ENCODE measurements at regions not wholly inside any gene's neighbourhood (a gene's known extent, or its start where the extent isn't known, plus 50 kb on each side); places are given as distances from the start of the nearest gene placed in this dataset.

DNA sequence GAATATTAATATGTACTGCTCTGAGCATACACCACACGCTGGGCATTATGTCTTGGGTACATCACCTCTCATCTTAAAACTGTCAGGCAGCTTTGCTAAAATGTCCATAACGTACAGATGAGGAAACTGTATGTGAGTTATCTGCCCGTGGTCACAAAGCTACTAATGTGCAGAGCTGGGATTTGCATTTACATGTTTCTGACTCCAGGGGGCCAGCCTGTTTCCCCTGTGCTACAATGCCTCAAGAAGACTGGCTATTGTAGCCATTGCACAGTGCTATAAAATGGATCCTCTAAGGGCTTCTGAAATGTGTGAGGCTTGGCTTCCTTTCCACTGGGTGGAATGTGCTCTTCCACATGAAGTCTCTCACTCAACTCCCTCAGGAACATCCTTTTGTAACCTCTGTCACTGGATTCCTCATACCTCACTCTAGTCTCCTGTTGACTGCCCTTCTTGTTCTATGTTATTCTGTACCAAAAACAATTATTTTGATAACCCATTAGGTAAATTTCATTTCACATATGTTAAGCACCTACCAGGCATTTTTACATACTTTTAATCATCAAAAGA is 95.6 kb upstream of the HTR2A start:
- DNase-seq = no peak
- Mint-ChIP-seq H3K27ac (no peak overlapping the region), H3K4me3 (no peak overlapping the region), H3K36me3 (ENCODE audit: low read depth) (no peaks in the 10 kb centered on the region), H3K27me3 (peaks cover 29% of the 10 kb centered on the region), H3K4me1 (no peaks in the 10 kb centered on the region)
- no peak for ATAC-seq
- no peaks in the 10 kb centered on the region for H3K9me3 ChIP-seq (ENCODE audit: control insufficient read depth, low read length, poor library complexity, severe bottlenecking)

DNA sequence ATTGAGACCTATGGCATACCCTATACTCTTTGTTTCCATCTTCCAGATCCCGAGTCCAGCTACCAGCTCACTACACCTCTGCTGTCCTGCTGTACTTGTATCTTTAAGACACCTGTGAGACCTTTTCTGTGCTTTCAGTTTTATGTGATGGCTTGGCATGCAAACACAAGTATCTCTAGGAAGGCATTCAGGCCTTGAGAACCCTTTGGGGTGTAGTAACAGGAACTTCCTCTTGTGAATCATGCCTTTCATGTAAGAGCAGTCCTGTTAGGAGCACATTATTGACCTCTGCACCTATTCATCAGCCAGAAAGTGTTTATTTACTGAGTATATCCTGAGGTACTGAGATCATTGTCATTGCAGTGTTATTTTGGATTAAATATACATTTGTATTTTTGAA is 87.0 kb upstream of the HTR2A start:
- Mint-ChIP-seq H3K4me3 (no peak overlapping the region), H3K36me3 (ENCODE audit: low read depth) (no peaks in the 10 kb centered on the region), H3K27ac (no peak overlapping the region), H3K4me1 (peaks cover 5% of the 10 kb centered on the region), H3K27me3 (peaks cover 13% of the 10 kb centered on the region)
- ATAC-seq = no peak
- no peaks in the 10 kb centered on the region for H3K9me3 ChIP-seq (ENCODE audit: control insufficient read depth, low read length, poor library complexity, severe bottlenecking)
- no peak for DNase-seq

DNA sequence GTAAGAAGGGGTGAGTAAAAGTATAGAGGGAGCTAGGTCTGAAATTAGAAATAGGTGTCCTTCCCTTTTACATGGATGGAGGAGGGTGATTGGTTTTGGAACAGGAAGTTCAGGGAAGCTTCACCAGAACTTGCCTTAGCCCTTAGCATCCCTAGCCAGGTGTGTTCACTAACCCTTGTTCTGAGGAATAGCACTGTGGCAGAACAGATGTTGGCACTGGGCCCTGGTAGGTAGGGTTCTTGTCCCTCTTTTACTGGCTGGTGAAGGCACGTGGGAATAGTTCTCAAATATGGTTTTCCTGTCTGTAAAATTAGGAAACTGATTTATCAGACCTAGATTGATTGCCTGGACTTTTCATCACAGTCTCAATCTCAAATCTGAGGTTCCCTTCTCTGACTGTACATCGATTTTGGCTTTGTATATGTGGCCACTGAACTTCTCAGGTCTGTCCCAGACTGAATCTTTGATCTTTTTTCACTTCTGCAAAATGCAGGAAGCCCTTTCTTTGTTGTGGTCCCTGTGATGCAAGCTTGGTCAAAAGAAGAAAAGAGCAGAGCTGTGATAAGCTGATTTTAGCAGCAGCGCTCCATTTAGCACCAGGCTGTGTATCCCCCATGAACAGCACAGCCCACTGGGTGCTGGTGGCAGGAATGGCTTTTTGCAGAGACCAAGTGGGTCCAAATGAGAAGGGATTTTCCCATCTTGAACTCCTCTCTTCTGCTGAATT is 86.2 kb upstream of the HTR2A start:
- ATAC-seq (peak; percentile 79), DNase-seq (no peak)
- no peak overlapping the region for H3K27ac Mint-ChIP-seq
- no peaks in the 10 kb centered on the region for H3K36me3 Mint-ChIP-seq (ENCODE audit: low read depth)
- H3K4me1 Mint-ChIP-seq = peaks cover 5% of the 10 kb centered on the region
- no peaks in the 10 kb centered on the region for H3K9me3 ChIP-seq (ENCODE audit: control insufficient read depth, low read length, poor library complexity, severe bottlenecking)
- H3K27me3 Mint-ChIP-seq = peaks cover 6% of the 10 kb centered on the region
- H3K4me3 Mint-ChIP-seq = no peak overlapping the region

DNA sequence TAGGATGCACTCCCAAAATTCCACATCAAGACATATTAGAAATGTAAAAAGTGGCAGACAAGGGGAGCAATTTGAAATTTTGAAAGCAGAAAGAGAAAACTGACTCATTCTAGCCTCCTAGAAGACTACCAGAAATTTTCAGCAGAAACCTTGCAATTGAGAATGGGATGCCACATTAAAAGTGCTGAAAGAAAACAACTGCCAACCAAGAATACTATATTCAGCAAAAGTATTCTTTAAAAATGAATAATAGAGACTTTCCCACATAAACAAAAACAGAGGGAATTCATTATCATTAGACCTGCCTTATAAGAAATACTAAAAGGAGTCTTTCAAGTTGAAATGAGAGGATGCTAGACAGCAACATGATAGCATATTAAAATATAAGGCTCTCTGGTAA is 78.3 kb upstream of the HTR2A start:
- Mint-ChIP-seq H3K27ac (no peak overlapping the region), H3K36me3 (ENCODE audit: low read depth) (no peaks in the 10 kb centered on the region), H3K4me1 (no peaks in the 10 kb centered on the region), H3K4me3 (no peak overlapping the region), H3K27me3 (no peaks in the 10 kb centered on the region)
- no peaks in the 10 kb centered on the region for H3K9me3 ChIP-seq (ENCODE audit: control insufficient read depth, low read length, poor library complexity, severe bottlenecking)
- ATAC-seq = no peak
- no peak for DNase-seq

DNA sequence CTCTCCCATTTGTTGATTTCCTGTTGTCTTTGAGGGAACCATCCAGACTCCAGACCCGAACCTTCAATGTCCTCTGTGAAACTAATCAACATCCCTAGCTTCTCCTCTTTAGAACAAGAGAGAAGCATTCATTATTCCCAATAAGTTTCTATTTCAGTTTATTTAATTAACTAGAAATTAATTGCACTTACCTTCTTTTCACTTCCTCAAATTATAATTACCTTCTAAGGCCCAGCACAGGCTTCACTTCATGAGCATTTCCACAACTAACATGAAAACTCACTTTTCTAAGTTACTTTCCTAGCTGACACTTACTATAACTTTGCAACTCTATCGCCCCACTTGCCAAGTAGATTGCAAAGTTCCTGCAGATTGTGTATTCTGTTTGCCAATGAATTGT is 71.6 kb upstream of the HTR2A start:
- H3K9me3 ChIP-seq (ENCODE audit: control insufficient read depth, low read length, poor library complexity, severe bottlenecking) = no peaks in the 10 kb centered on the region
- H3K27ac Mint-ChIP-seq = no peak overlapping the region
- H3K4me1 Mint-ChIP-seq = no peaks in the 10 kb centered on the region
- no peak for ATAC-seq
- peaks cover 16% of the 10 kb centered on the region for H3K27me3 Mint-ChIP-seq
- H3K36me3 Mint-ChIP-seq (ENCODE audit: low read depth) = no peaks in the 10 kb centered on the region
- no peak for DNase-seq
- no peak overlapping the region for H3K4me3 Mint-ChIP-seq

DNA sequence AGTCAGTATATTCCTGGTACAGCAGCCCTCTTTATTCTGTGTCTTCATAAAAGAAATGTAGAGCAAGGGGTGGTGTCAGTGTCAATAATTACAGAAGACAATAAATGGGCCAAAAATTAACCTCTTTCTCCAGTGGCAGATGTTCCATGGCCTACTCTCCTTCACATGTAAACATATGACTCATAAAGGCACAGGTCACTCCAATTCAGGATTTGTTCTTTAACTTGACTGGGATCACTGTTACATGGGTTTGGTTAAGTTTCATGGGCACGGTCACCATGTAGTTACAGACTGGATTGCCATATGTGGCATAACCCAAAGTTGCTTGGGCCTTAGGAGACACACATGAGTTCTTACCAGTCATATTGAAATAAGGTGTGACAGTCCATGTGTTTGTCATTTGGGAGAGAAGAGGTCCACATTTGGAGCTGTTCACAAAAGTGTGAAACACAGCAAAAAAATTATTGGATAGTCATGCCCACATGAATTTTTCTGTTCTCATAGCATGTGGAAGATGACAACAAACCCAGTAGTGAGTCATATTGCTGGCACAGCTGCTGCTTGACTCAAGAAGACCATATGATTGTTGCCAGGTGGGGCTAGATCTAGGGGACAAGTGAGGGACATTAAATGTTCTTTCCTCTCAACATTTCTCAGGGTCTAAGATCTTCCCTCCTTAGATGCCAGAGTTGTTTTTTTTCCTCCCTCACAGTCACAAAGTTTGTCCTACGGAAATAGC is 68.1 kb upstream of the HTR2A start:
- H3K9me3 ChIP-seq (ENCODE audit: control insufficient read depth, low read length, poor library complexity, severe bottlenecking) = no peaks in the 10 kb centered on the region
- Mint-ChIP-seq H3K36me3 (ENCODE audit: low read depth) (no peaks in the 10 kb centered on the region), H3K27me3 (peaks cover 15% of the 10 kb centered on the region), H3K27ac (no peak overlapping the region), H3K4me1 (no peaks in the 10 kb centered on the region), H3K4me3 (no peak overlapping the region)
- ATAC-seq = no peak
- DNase-seq = no peak

DNA sequence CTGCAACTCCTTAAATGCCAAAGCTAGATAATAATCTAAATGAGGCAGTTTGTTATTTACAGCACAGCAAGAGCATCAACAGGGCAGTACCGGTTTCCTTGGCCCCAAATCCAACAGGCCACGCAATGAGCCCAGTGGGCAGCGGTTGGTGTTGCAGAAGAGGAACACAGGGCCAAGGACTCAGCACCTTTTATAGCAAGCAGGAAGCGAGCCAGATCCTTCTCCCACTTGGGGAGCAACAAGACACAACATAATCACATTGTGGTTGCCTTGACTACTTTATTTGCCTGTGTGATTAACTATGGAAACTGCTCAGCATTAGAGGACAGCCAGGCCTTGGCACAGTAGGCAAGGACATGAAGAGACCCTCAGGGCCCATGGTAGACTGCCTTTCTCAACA is 67.1 kb upstream of the HTR2A start:
- H3K36me3 Mint-ChIP-seq (ENCODE audit: low read depth) = no peaks in the 10 kb centered on the region
- no peak for DNase-seq
- H3K27ac Mint-ChIP-seq = no peak overlapping the region
- H3K4me1 Mint-ChIP-seq = no peaks in the 10 kb centered on the region
- no peaks in the 10 kb centered on the region for H3K9me3 ChIP-seq (ENCODE audit: control insufficient read depth, low read length, poor library complexity, severe bottlenecking)
- no peak overlapping the region for H3K4me3 Mint-ChIP-seq
- no peak for ATAC-seq
- H3K27me3 Mint-ChIP-seq = peaks cover 7% of the 10 kb centered on the region

DNA sequence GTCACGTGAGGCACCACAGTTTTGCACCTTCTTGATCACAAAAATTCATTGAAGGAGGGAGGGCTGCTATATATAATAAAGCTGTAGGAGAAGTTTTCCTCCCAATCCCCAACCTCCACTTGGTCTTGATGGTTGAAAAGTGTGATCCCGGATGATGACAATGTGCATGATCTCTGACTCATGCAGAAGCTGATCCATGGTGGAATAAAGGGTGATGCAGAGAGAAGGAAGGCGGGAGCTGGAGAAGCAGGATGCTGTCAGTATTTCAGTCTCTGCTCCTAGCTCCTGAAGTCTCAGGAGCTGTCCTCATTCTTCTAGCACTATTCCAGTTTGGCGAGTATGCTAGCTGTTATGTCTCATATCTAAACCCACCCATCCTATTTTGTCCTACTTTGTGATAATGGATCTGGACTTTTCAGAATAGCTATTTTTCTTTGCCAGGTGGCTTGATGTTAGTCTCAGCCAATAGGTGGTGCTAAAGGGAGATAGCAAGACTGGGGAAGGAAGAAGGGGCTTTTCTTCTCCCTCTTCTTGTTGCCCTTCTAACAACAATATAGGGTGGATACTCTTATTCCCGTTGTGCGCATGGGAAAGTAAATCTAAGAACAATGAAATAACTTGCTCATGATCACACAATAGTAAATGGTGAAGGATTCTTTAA is 65.6 kb upstream of the HTR2A start:
- H3K4me1 Mint-ChIP-seq = no peaks in the 10 kb centered on the region
- no peak for ATAC-seq
- no peaks in the 10 kb centered on the region for H3K36me3 Mint-ChIP-seq (ENCODE audit: low read depth)
- peaks cover 15% of the 10 kb centered on the region for H3K27me3 Mint-ChIP-seq
- no peak overlapping the region for H3K27ac Mint-ChIP-seq
- no peak for DNase-seq
- no peaks in the 10 kb centered on the region for H3K9me3 ChIP-seq (ENCODE audit: control insufficient read depth, low read length, poor library complexity, severe bottlenecking)
- H3K4me3 Mint-ChIP-seq = no peak overlapping the region

DNA sequence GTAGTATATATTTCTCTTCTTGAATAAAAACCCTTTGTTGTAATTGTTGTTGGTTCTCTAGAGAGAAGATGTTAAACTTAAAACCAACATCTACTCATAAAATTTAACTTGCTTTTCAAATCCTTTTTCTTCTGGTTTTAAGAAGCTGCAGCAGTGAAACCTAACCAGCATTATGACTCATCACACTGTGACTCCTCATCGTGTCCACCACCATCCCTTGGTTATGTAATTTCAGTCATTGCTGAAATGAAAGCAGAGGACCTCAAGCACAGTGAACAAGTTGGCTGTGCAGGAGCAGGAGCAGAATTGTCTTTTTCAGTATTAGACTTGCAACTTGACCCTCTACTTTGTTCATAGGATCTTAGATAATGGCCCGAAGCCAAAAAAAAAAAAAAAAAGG is 64.9 kb upstream of the HTR2A start:
- ATAC-seq (no peak), DNase-seq (no peak)
- H3K36me3 Mint-ChIP-seq (ENCODE audit: low read depth) = no peaks in the 10 kb centered on the region
- no peaks in the 10 kb centered on the region for H3K4me1 Mint-ChIP-seq
- no peak overlapping the region for H3K4me3 Mint-ChIP-seq
- no peaks in the 10 kb centered on the region for H3K9me3 ChIP-seq (ENCODE audit: control insufficient read depth, low read length, poor library complexity, severe bottlenecking)
- no peak overlapping the region for H3K27ac Mint-ChIP-seq
- H3K27me3 Mint-ChIP-seq = peaks cover 15% of the 10 kb centered on the region

DNA sequence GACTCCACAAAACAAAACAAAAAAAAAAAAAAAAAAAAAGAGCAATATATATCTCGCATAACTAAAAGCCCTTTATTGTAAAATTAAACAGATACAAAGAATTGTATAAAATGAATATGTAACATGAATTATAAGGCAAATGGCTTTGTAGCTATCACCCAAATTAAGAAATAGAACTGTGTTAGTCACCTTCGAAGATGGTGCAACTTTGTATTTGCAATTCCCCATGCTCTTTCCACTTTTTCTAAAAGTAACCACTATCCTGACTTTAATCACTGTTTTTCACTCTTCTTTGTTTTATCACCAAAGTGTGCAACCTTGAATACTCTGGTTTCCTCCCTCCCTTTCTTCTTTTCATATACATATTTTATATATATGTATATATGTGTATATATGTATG is 57.1 kb upstream of the HTR2A start:
- no peaks in the 10 kb centered on the region for H3K36me3 Mint-ChIP-seq (ENCODE audit: low read depth)
- H3K9me3 ChIP-seq (ENCODE audit: control insufficient read depth, low read length, poor library complexity, severe bottlenecking) = no peaks in the 10 kb centered on the region
- no peak for DNase-seq
- no peak overlapping the region for H3K4me3 Mint-ChIP-seq
- no peak for ATAC-seq
- no peaks in the 10 kb centered on the region for H3K4me1 Mint-ChIP-seq
- H3K27ac Mint-ChIP-seq = no peak overlapping the region
- peaks cover 14% of the 10 kb centered on the region for H3K27me3 Mint-ChIP-seq

DNA sequence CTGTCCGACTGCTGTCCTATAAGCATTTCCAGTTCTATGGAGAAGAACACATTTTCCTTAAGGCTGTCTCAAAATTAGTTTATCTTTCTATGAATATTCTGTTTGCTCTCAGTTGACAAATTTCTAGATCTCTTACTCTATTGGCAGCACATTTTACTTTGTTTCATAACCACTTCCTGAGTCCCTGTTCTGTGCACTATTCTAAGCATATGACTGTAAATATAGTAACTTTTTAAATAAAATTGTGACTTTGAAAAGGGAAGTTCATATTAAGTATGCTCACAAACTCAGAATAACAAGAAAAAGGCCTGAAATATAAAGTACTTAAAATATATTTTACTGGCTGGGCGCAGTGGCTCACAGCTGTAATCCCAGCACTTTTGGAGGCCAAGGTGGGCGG is 56.5 kb upstream of the HTR2A start:
- H3K4me3 Mint-ChIP-seq = no peak overlapping the region
- H3K4me1 Mint-ChIP-seq = no peaks in the 10 kb centered on the region
- H3K36me3 Mint-ChIP-seq (ENCODE audit: low read depth) = no peaks in the 10 kb centered on the region
- DNase-seq = no peak
- H3K27ac Mint-ChIP-seq = no peak overlapping the region
- peaks cover 9% of the 10 kb centered on the region for H3K27me3 Mint-ChIP-seq
- no peaks in the 10 kb centered on the region for H3K9me3 ChIP-seq (ENCODE audit: control insufficient read depth, low read length, poor library complexity, severe bottlenecking)
- ATAC-seq = no peak

DNA sequence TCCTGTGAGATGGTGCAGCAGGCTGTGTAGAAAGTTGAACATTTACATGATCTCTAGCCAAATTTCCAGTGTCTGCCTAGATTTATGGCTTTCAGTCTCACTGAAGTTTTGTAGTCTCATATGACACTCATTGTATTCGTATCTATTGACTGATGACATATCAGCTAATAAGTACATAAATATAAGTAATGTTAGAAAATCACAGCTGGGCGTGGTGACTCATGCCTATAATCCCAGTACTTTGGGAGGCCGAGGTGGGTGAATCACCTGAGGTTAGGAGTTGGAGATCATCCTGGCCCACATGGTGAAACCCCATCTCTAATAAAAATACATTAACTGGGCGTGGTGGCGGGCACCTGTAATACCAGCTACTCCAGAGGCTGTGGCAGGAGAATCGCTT is 54.7 kb upstream of the HTR2A start:
- Mint-ChIP-seq H3K36me3 (ENCODE audit: low read depth) (no peaks in the 10 kb centered on the region), H3K27me3 (peaks cover 5% of the 10 kb centered on the region), H3K4me3 (no peak overlapping the region), H3K27ac (no peak overlapping the region), H3K4me1 (no peaks in the 10 kb centered on the region)
- ATAC-seq (no peak), DNase-seq (no peak)
- no peaks in the 10 kb centered on the region for H3K9me3 ChIP-seq (ENCODE audit: control insufficient read depth, low read length, poor library complexity, severe bottlenecking)

DNA sequence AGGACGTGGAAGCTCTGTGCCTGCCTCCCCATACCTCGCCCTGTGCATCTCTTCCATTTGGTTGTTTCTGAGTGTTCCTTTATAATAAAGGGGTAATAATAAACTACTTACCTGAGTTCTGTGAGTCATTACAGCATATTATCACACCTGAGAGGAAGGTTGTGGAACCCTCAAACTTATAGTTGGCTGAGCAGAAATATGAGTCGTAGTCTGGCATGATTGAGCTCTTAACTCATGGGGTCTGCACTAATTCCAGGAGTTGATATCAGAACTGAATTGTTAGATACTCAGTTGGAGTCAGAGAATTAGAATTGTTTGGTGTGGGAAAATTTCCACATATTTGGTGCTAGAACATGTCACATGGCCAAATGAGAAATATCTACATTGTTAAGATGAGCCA is 52.4 kb upstream of the HTR2A start:
- no peaks in the 10 kb centered on the region for H3K4me1 Mint-ChIP-seq
- peaks cover 5% of the 10 kb centered on the region for H3K27me3 Mint-ChIP-seq
- no peak for ATAC-seq
- H3K36me3 Mint-ChIP-seq (ENCODE audit: low read depth) = no peaks in the 10 kb centered on the region
- no peaks in the 10 kb centered on the region for H3K9me3 ChIP-seq (ENCODE audit: control insufficient read depth, low read length, poor library complexity, severe bottlenecking)
- DNase-seq = no peak
- H3K27ac Mint-ChIP-seq = no peak overlapping the region
- no peak overlapping the region for H3K4me3 Mint-ChIP-seq
